K562 (cell line): ENCODE measurements at regions not wholly inside any gene's neighbourhood (a gene's known extent, or its start where the extent isn't known, plus 50 kb on each side); places are given as distances from the start of the nearest gene placed in this dataset.

Experiments used
- ATAC-seq: fragments of 200-7000 bp; cut with Tn5 transposase; 3 replicates; pipeline ENCODE4 v1.9.1; 2020; ENCODE audit warnings: moderate library complexity
- BruUV-seq: library from RNA; stranded (reverse); fragments of 400-500 nt; replicated peaks from 2 replicates; lab custom pipeline; 2021; lab: Mats Ljungman, UMichigan
- CTCF ChIA-PET: fragments of 300-600 bp; formaldehyde crosslinking; extraction: SDS; loops from one replicate; lab custom pipeline; 2021; ENCODE audit warnings: low intra/inter-chr PET ratio; lab: Yijun Ruan, JAX
- POLR2A ChIA-PET: fragments of 300-600, 350-650 bp; sonication (Branson Sonifier 250); formaldehyde crosslinking; extraction: SDS; loops from one replicate; lab custom pipeline; 2021; ENCODE audit warnings: antibody characterized with exemption, inconsistent platforms; lab: Yijun Ruan, JAX
- DNase-seq, 4 experiments: peaks; one replicate each; pipeline versions ENCODE4 v3.0.0 to v3.0.0-alpha.2; 2011 to 2018; ENCODE audit warnings: low spot score in 3 of 4, mixed read lengths in 3 of 4; ENCODE audit errors: extremely low read depth in 1 of 4
- FAIRE-seq: peaks from 2 replicates; lab custom pipeline; 2011; peaks lifted over from hg19 to GRCh38; lab: Jason Lieb, UNC
- H2AFZ ChIP-seq: 2 replicates; pipeline ENCODE4 v1.6.0; 2011; ENCODE audit warnings: low read depth, low read length, control low read depth, inconsistent platforms
- H3K27ac ChIP-seq: fragments of 200-600 bp; 3 replicates; pipeline ENCODE4 v1.8.0; 2011; ENCODE audit warnings: low read depth, mild to moderate bottlenecking, control low read depth, inconsistent platforms, low read length, moderate library complexity, mixed read lengths; ENCODE audit errors: extremely low read depth
- H3K27me3 ChIP-seq, 2 experiments: fragments of 300-600 bp in 1 of 2; 2 replicates in 1 of 2; 3 replicates in 1 of 2; pipeline versions ENCODE4 v1.6.0 to v1.8.0; 2011; ENCODE audit warnings: inconsistent platforms in 2 of 2, low read length in 2 of 2, mild to moderate bottlenecking in 1 of 2, mixed read lengths in 1 of 2, moderate library complexity in 1 of 2; ENCODE audit not compliant: control insufficient read depth in 2 of 2, insufficient read depth in 2 of 2
- H3K36me3 ChIP-seq: fragments of 300-600 bp; 3 replicates; pipeline ENCODE4 v1.8.0; 2011; ENCODE audit warnings: mild to moderate bottlenecking, low read length, inconsistent platforms; ENCODE audit not compliant: control insufficient read depth, insufficient read depth
- H3K4me1 ChIP-seq, 2 experiments: fragments of 200-600 bp in 1 of 2; replicated peaks in 1 of 2; 2 replicates in 1 of 2; 3 replicates in 1 of 2; pipeline versions ENCODE4 v1.5.1 to v1.8.0; 2011; ENCODE audit warnings: inconsistent platforms in 2 of 2, low read length in 2 of 2, mild to moderate bottlenecking in 1 of 2, mixed read lengths in 1 of 2, moderate library complexity in 1 of 2; ENCODE audit not compliant: control insufficient read depth in 2 of 2, insufficient read depth in 2 of 2
- H3K4me2 ChIP-seq: 2 replicates; pipeline ENCODE4 v1.6.1; 2011; ENCODE audit warnings: low read length, control low read depth, inconsistent platforms, mixed read lengths; ENCODE audit not compliant: insufficient read depth
- H3K4me3 ChIP-seq: fragments of 200-600 bp; sonication (generic), shearing (Covaris generic); 2 replicates; pipeline ENCODE4 v1.5.1; 2016; ENCODE audit warnings: control low read depth, inconsistent platforms
- H3K79me2 ChIP-seq: fragments of 200-600 bp; 3 replicates; pipeline ENCODE4 v1.8.0; 2011; ENCODE audit warnings: low read length, inconsistent platforms; ENCODE audit not compliant: control insufficient read depth, insufficient read depth
- H3K9ac ChIP-seq, 2 experiments: 2 replicates each; pipeline versions ENCODE4 v1.6.0 to v1.6.1; 2011; ENCODE audit warnings: low read depth in 2 of 2, low read length in 2 of 2, control low read depth in 1 of 2, inconsistent platforms in 1 of 2, mild to moderate bottlenecking in 1 of 2, mixed read lengths in 1 of 2; ENCODE audit not compliant: insufficient read depth in 1 of 2
- H3K9me1 ChIP-seq: one replicate; pipeline ENCODE4 v1.6.0; 2011; ENCODE audit warnings: inconsistent platforms, mild to moderate bottlenecking, low read length, moderate library complexity; ENCODE audit not compliant: control insufficient read depth, insufficient read depth
- H3K9me3 ChIP-seq: replicated peaks from 2 replicates; pipeline ENCODE4 v1.5.1; 2011; ENCODE audit warnings: low read depth, low read length, inconsistent platforms; ENCODE audit not compliant: control insufficient read depth, insufficient read depth
- H4K20me1 ChIP-seq: replicated peaks from 2 replicates; pipeline ENCODE4 v1.6.1; 2011; ENCODE audit warnings: low read length, inconsistent platforms, mixed read lengths; ENCODE audit not compliant: control insufficient read depth, insufficient read depth
- HDAC2 ChIP-seq: fragments of 450-650 bp; IDR thresholded peaks from 2 replicates; pipeline ENCODE4 v1.6.1; 2016; ENCODE audit warnings: mild to moderate bottlenecking
- HDGF ChIP-seq: fragments of 450-650 bp; IDR thresholded peaks from 2 replicates; pipeline ENCODE4 v1.6.1; 2016
- IRF9 ChIP-seq: fragments of 450-650 bp; IDR thresholded peaks from 2 replicates; pipeline ENCODE4 v1.6.1; 2016; ENCODE audit warnings: missing biosample characterization, missing genetic modification characterization
- KDM5B ChIP-seq: fragments of 200-600 bp; sonication (generic); IDR thresholded peaks from 2 replicates; pipeline ENCODE4 v1.6.1; 2012; ENCODE audit warnings: low read depth, mild to moderate bottlenecking, moderate library complexity, low read length, control low read depth, inconsistent platforms; ENCODE audit not compliant: insufficient replicate concordance
- MCM3 ChIP-seq: fragments of 450-650 bp; IDR thresholded peaks from 2 replicates; pipeline ENCODE4 v1.6.1; 2016
- MED1 ChIP-seq: sonication (generic); formaldehyde crosslinking; IDR thresholded peaks from 2 replicates; pipeline ENCODE4 v1.8.1; 2023; ENCODE audit warnings: missing genetic modification reagents, borderline replicate concordance
- PHB ChIP-seq: fragments of 250-450 bp; sonication (Bioruptor Pico); IDR thresholded peaks from 2 replicates; pipeline ENCODE4 v1.5.0; 2021
- PRMT5 ChIP-seq: sonication (generic); formaldehyde crosslinking; IDR thresholded peaks from 2 replicates; pipeline ENCODE4 v1.5.0; 2020; ENCODE audit warnings: missing genetic modification reagents
- STAT6 ChIP-seq: sonication (generic); formaldehyde crosslinking; IDR thresholded peaks from 2 replicates; pipeline ENCODE4 v1.8.1; 2023; ENCODE audit warnings: mild to moderate bottlenecking, missing genetic modification reagents
- TFE3 ChIP-seq: fragments of 450-650 bp; formaldehyde crosslinking; IDR thresholded peaks from 2 replicates; pipeline ENCODE4 v1.4.0; 2020; ENCODE audit warnings: mild to moderate bottlenecking, mixed read lengths
- ZNF134 ChIP-seq: fragments of 250-450 bp; sonication (Bioruptor Pico); conservative IDR thresholded peaks from 2 replicates; pipeline ENCODE4 v1.4.0; 2020
- ZNF764 ChIP-seq: fragments of 250-450 bp; sonication (Bioruptor Pico); IDR thresholded peaks from 2 replicates; pipeline ENCODE4 v1.4.0; 2020; ENCODE audit warnings: low read depth, mild to moderate bottlenecking, moderate library complexity
- whole genome bisulfite sequencing: fragments of 100-300 bp; shearing (Covaris generic); methylation state at CpG from one replicate; pipeline ENCODE4 v1.1.6; 2016; ENCODE audit warnings: low coverage, mixed read lengths; ENCODE audit not compliant: insufficient coverage; ENCODE audit errors: missing lambda C conversion rate; 5-methylcytosine and 5-hydroxymethylcytosine counted together
- in situ Hi-C: fragments of 300-500 bp; cut with MboI; formaldehyde crosslinking; loops from 4 replicates; pipeline ENCODE4 v1.15.0; 2018; ENCODE audit warnings: inconsistent platforms, mixed read lengths
- intact Hi-C: fragments of 100-400 bp; cut with micrococcal nuclease; formaldehyde crosslinking; loops from 2 replicates; pipeline ENCODE4 v1.14.2; 2022

GRCh38 chr13:104288496-104288895 lies 1222.3 kb upstream of the SLC10A2 start:
- no peak for ATAC-seq
- no TSS peak for BruUV-seq
- intact Hi-C loops: no loop called here
- H3K79me2 ChIP-seq: no peaks in the 10 kb centered on the region
- H3K27me3 ChIP-seq: no peaks in the 10 kb centered on the region
- TF ChIP-seq ZNF764 (no peak), KDM5B (no peak), TFE3 (CRISPR knock-in tag) (no peak), PRMT5 (CRISPR knock-in tag) (no peak), HDAC2 (no peak), PHB (no peak), HDGF (no peak), ZNF134 (CRISPR knock-in tag) (no peak), STAT6 (CRISPR knock-in tag) (no peak), MED1 (no peak), MCM3 (no peak), IRF9 (tag) (no peak)
- TF ChIP-seq, all 486 proteins: peak for 0
- in situ Hi-C loops: no loop called here
- 0% methylated on average over 4 of the region's 5 CpGs for WGBS
- Histone ChIP-seq H3K4me3 (no peak overlapping the region), H3K4me1 (no peaks in the 10 kb centered on the region), H3K9me3 (no peaks in the 10 kb centered on the region), H3K4me2 (no peak overlapping the region), H3K9me1 (no peaks in the 10 kb centered on the region), H3K9ac (no peak overlapping the region), H2AFZ (no peak overlapping the region), H3K27ac (no peak overlapping the region), H4K20me1 (no peaks in the 10 kb centered on the region), H3K36me3 (no peaks in the 10 kb centered on the region)
- DNase-seq (no peak), FAIRE-seq (no peak)
- CTCF ChIA-PET: no interaction called here
- POLR2A ChIA-PET: no interaction called here
